Astrocyte (in vitro differentiated cells and primary cell): ENCODE measurements at regions not wholly inside any gene's neighbourhood (a gene's known extent, or its start where the extent isn't known, plus 50 kb on each side); places are given as distances from the start of the nearest gene placed in this dataset.
A peak's percentile ranks its signal among the peaks of the same experiment; 100 is the strongest.

Experiments
- DNase-seq: peaks from one replicate; pipeline ENCODE4 v3.0.0-alpha.2; 2010; ENCODE audit warnings: low read depth
- FAIRE-seq: peaks from 2 replicates; lab custom pipeline; 2011; peaks lifted over from hg19 to GRCh38; lab: Jason Lieb, UNC
- H2AFZ ChIP-seq: 2 replicates; pipeline ENCODE4 v1.6.0; 2012; ENCODE audit warnings: low read depth, low read length, inconsistent platforms
- H3K27ac ChIP-seq: 2 replicates; pipeline ENCODE4 v1.5.1; 2011; ENCODE audit warnings: low read depth, low read length, inconsistent platforms
- H3K27me3 ChIP-seq: 2 replicates; pipeline ENCODE4 v1.6.0; 2011; ENCODE audit warnings: low read length, inconsistent platforms; ENCODE audit not compliant: insufficient read depth
- H3K36me3 ChIP-seq: 2 replicates; pipeline ENCODE4 v1.5.1; 2011; ENCODE audit warnings: low read length, inconsistent platforms; ENCODE audit not compliant: insufficient read depth
- H3K4me1 ChIP-seq: 2 replicates; pipeline ENCODE4 v1.5.1; 2011; ENCODE audit warnings: low read length, inconsistent platforms; ENCODE audit not compliant: insufficient read depth
- H3K4me2 ChIP-seq: 2 replicates; pipeline ENCODE4 v1.6.0; 2012; ENCODE audit warnings: low read length, inconsistent platforms
- H3K4me3 ChIP-seq: 2 replicates; pipeline ENCODE4 v1.5.1; 2011; ENCODE audit warnings: low read depth, mild to moderate bottlenecking, low read length, inconsistent platforms; ENCODE audit not compliant: insufficient read depth
- H3K79me2 ChIP-seq: 2 replicates; pipeline ENCODE4 v1.6.0; 2012; ENCODE audit warnings: mild to moderate bottlenecking, low read length, inconsistent platforms; ENCODE audit not compliant: insufficient read depth
- H3K9ac ChIP-seq: 2 replicates; pipeline ENCODE4 v1.6.0; 2012; ENCODE audit warnings: mild to moderate bottlenecking, low read length, inconsistent platforms
- H3K9me3 ChIP-seq: 2 replicates; pipeline ENCODE4 v1.5.1; 2012; ENCODE audit warnings: low read depth, mild to moderate bottlenecking, low read length, inconsistent platforms; ENCODE audit not compliant: insufficient read depth
- H4K20me1 ChIP-seq: 2 replicates; pipeline ENCODE4 v1.6.0; 2012; ENCODE audit warnings: low read length, inconsistent platforms; ENCODE audit not compliant: insufficient read depth
- H3K27ac Mint-ChIP-seq: one replicate; pipeline ENCODE4 v1.8.0; 2021; ENCODE audit warnings: mild to moderate bottlenecking, mixed read lengths; ENCODE audit not compliant: unreplicated experiment
- H3K27me3 Mint-ChIP-seq: one replicate; pipeline ENCODE4 v1.8.0; 2021; ENCODE audit warnings: low read depth, mixed read lengths; ENCODE audit not compliant: unreplicated experiment
- H3K36me3 Mint-ChIP-seq: one replicate; pipeline ENCODE4 v1.8.0; 2021; ENCODE audit warnings: low read depth, mixed read lengths; ENCODE audit not compliant: unreplicated experiment
- H3K4me1 Mint-ChIP-seq: one replicate; pipeline ENCODE4 v1.8.0; 2021; ENCODE audit warnings: low read depth, mixed read lengths; ENCODE audit not compliant: unreplicated experiment
- H3K4me3 Mint-ChIP-seq: one replicate; pipeline ENCODE4 v1.8.0; 2021; ENCODE audit warnings: mild to moderate bottlenecking, moderate library complexity, mixed read lengths; ENCODE audit not compliant: unreplicated experiment
- H3K9me3 Mint-ChIP-seq: one replicate; pipeline ENCODE4 v1.8.0; 2021; ENCODE audit warnings: mild to moderate bottlenecking, mixed read lengths; ENCODE audit not compliant: unreplicated experiment
- EZH2 ChIP-seq: IDR thresholded peaks from 2 replicates; pipeline ENCODE4 v1.6.1; 2012; ENCODE audit warnings: mild to moderate bottlenecking, low read length, inconsistent platforms; ENCODE audit not compliant: insufficient read depth
- TF ChIP-seq, protein P1 (sequence below): IDR thresholded peaks from 2 replicates; pipeline ENCODE4 v1.5.1; 2011; ENCODE audit warnings: low read depth, mild to moderate bottlenecking, inconsistent platforms, low read length, moderate library complexity; ENCODE audit not compliant: insufficient read depth

DNA sequence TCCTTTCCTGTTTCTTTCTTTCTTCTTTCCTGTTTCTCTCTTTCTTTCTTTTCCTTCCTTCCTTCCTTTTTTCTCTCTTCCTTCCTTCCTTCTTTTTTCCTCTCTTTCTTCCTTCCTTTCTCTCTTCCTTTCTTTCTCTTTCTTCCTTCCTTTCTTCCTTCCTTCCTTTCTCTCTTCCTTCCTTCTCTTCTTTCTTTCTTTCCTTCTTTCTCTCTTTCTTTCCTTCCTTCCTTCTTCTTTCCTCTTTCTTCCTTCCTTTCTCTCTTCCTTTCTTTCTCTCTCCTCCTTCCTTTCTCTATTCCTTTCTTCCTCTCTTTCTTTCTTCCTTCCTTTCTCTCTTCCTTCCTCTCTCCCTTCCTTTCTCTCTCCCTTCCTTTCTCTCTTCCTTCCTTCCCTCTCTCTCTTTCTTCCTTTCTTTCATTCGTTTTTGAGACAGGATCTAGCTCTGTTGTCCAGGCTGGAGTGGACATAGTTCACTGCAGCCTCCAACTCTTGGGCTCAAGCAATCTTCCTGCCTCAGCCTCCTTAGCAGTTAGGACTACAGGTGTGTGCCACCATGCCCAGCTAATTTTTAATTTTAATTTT is 170.8 kb upstream of the GMDS start:
- no peak overlapping the region for H3K9ac ChIP-seq
- no peaks in the 10 kb centered on the region for H3K9me3 ChIP-seq
- Mint-ChIP-seq H3K27me3 (no peaks in the 10 kb centered on the region), H3K9me3 (peaks cover 2% of the 10 kb centered on the region), H3K36me3 (no peaks in the 10 kb centered on the region), H3K4me3 (no peak overlapping the region), H3K4me1 (peaks cover 10% of the 10 kb centered on the region), H3K27ac (no peak overlapping the region)
- no peaks in the 10 kb centered on the region for H3K27me3 ChIP-seq
- no peak overlapping the region for H3K27ac ChIP-seq
- no peak overlapping the region for H3K4me2 ChIP-seq
- FAIRE-seq (no peak), DNase-seq (no peak)
- TF ChIP-seq EZH2, result no peak
- TF ChIP-seq, protein P1, sequence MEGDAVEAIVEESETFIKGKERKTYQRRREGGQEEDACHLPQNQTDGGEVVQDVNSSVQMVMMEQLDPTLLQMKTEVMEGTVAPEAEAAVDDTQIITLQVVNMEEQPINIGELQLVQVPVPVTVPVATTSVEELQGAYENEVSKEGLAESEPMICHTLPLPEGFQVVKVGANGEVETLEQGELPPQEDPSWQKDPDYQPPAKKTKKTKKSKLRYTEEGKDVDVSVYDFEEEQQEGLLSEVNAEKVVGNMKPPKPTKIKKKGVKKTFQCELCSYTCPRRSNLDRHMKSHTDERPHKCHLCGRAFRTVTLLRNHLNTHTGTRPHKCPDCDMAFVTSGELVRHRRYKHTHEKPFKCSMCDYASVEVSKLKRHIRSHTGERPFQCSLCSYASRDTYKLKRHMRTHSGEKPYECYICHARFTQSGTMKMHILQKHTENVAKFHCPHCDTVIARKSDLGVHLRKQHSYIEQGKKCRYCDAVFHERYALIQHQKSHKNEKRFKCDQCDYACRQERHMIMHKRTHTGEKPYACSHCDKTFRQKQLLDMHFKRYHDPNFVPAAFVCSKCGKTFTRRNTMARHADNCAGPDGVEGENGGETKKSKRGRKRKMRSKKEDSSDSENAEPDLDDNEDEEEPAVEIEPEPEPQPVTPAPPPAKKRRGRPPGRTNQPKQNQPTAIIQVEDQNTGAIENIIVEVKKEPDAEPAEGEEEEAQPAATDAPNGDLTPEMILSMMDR, result no peak
- H3K4me3 ChIP-seq, result no peak overlapping the region
- no peaks in the 10 kb centered on the region for H3K79me2 ChIP-seq
- no peaks in the 10 kb centered on the region for H4K20me1 ChIP-seq
- no peaks in the 10 kb centered on the region for H3K36me3 ChIP-seq
- H3K4me1 ChIP-seq, result peaks cover 6% of the 10 kb centered on the region
- H2AFZ ChIP-seq, result no peak overlapping the region

DNA sequence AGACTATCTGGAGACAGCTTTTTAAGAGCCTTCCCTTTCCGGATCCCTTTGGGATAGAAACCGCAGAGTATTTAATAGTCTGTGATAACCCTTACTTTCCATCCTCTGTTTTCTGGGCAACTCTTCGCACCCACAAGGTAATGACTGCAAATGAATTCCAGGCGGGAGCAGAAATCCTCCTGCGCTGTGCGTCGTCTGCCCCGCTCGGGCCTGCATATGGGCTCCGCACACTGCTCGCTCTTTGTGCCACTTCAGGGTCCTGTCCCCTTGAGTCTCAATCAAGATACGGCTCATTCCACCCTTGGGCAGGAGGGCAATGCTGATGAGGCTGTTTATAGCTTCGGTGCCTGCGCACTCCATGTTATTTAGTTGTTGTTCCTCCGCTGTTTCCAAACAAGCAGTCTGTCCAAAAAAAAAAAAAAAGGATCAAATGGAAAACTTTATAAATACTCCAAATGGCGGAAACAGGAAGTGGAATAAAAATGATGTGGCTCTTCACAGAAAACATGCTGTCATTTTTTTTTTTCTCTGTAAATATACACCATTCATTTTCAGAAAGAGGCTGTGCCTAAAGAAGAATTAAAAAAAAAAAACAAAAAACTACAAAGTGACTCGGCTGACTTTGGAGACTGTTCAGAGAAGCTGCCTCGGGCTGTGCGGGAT is 169.6 kb upstream of the GMDS start:
- peaks cover 6% of the 10 kb centered on the region for H3K4me1 ChIP-seq
- H3K36me3 ChIP-seq, result no peaks in the 10 kb centered on the region
- TF ChIP-seq, protein P1, result no peak
- TF ChIP-seq EZH2, result no peak
- no peaks in the 10 kb centered on the region for H4K20me1 ChIP-seq
- no peak overlapping the region for H3K4me2 ChIP-seq
- no peak overlapping the region for H3K4me3 ChIP-seq
- no peak overlapping the region for H3K4me3 Mint-ChIP-seq
- H3K27ac ChIP-seq, result no peak overlapping the region
- no peaks in the 10 kb centered on the region for H3K79me2 ChIP-seq
- H2AFZ ChIP-seq, result no peak overlapping the region
- H3K27ac Mint-ChIP-seq, result no peak overlapping the region
- no peaks in the 10 kb centered on the region for H3K36me3 Mint-ChIP-seq
- DNase-seq, result no peak
- no peaks in the 10 kb centered on the region for H3K27me3 Mint-ChIP-seq
- H3K27me3 ChIP-seq, result no peaks in the 10 kb centered on the region
- H3K9me3 Mint-ChIP-seq, result peaks cover 2% of the 10 kb centered on the region
- no peak for FAIRE-seq
- H3K4me1 Mint-ChIP-seq, result peaks cover 10% of the 10 kb centered on the region
- no peaks in the 10 kb centered on the region for H3K9me3 ChIP-seq
- no peak overlapping the region for H3K9ac ChIP-seq

DNA sequence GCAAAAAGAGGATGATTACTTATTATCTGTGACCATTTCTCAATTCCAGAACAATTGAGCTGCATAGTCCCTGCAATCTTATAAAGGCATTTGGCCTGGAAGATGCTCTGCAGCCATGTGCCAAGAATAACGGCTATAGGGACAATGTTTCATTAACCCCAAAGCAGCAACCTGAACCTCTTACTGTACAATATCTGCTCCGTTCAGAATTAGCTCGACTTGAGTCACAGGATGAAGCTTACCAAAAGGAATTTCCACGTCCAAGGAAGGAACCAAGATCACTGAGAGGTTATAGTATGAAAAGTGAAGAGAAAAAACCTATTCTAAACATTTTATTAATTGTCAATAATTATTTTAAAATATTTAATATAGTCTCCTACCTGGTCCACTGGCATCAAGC is 167.3 kb upstream of the GMDS start:
- Mint-ChIP-seq H3K36me3 (no peaks in the 10 kb centered on the region), H3K4me1 (peaks cover 10% of the 10 kb centered on the region), H3K27ac (no peak overlapping the region), H3K9me3 (peaks cover 6% of the 10 kb centered on the region), H3K27me3 (peaks cover 5% of the 10 kb centered on the region), H3K4me3 (no peak overlapping the region)
- no peak for TF ChIP-seq EZH2
- TF ChIP-seq, protein P1, result no peak
- Histone ChIP-seq H3K9me3 (no peaks in the 10 kb centered on the region), H3K79me2 (no peaks in the 10 kb centered on the region), H3K9ac (no peak overlapping the region), H3K27ac (peak overlapping the region; percentile 41), H3K4me2 (peak overlapping the region; percentile 69), H3K4me1 (peaks cover 6% of the 10 kb centered on the region), H2AFZ (no peak overlapping the region), H3K4me3 (no peak overlapping the region), H3K36me3 (no peaks in the 10 kb centered on the region), H4K20me1 (no peaks in the 10 kb centered on the region), H3K27me3 (no peaks in the 10 kb centered on the region)
- DNase-seq, result peak; percentile 79
- peak; percentile 9 for FAIRE-seq
